ENCODE measurements at regions not wholly inside any gene's neighbourhood (a gene's known extent, or its start where the extent isn't known, plus 50 kb on each side); places are given as distances from the start of the nearest gene placed in this dataset.

GRCh38 chr13:74662905-74663304 is 528.7 kb upstream of the KLF12 start:
- no peak for DNase-seq (ENCODE audit: low read depth)

GRCh38 chr13:74661851-74662250 is 527.6 kb upstream of the KLF12 start:
- no peak for DNase-seq (ENCODE audit: low read depth)

- DNase-seq (ENCODE audit: low read depth) = no peak
Observed at GRCh38 chr13:74657765-74658164, 523.6 kb upstream of the KLF12 start.

- DNase-seq (ENCODE audit: low read depth) = no peak
Observed at GRCh38 chr13:74651121-74651520, 516.9 kb upstream of the KLF12 start.

- no peak for DNase-seq (ENCODE audit: low read depth)
Observed at GRCh38 chr13:74647991-74648390, 513.8 kb upstream of the KLF12 start.

GRCh38 chr13:74647211-74647610 is 513.0 kb upstream of the KLF12 start:
- no peak for DNase-seq (ENCODE audit: low read depth)

GRCh38 chr13:74646091-74646490 is 511.9 kb upstream of the KLF12 start:
- DNase-seq (ENCODE audit: low read depth) = no peak

GRCh38 chr13:74645586-74645985 is 511.4 kb upstream of the KLF12 start:
- no peak for DNase-seq (ENCODE audit: low read depth)

- no peak for DNase-seq (ENCODE audit: low read depth)
Observed at GRCh38 chr13:74644229-74644628, 510.0 kb upstream of the KLF12 start.

GRCh38 chr13:74641586-74641985 is 507.4 kb upstream of the KLF12 start:
- DNase-seq (ENCODE audit: low read depth) = no peak

GRCh38 chr13:74633734-74634133 is 499.5 kb upstream of the KLF12 start:
- DNase-seq (ENCODE audit: low read depth) = no peak

GRCh38 chr13:74629985-74630384 is 495.8 kb upstream of the KLF12 start:
- no peak for DNase-seq (ENCODE audit: low read depth)

GRCh38 chr13:74625541-74625940 is 491.3 kb upstream of the KLF12 start:
- no peak for DNase-seq (ENCODE audit: low read depth)

- DNase-seq (ENCODE audit: low read depth) = no peak
Observed at GRCh38 chr13:74623761-74624160, 489.6 kb upstream of the KLF12 start.

- DNase-seq (ENCODE audit: low read depth) = no peak
Observed at GRCh38 chr13:74622284-74622683, 488.1 kb upstream of the KLF12 start.

GRCh38 chr13:74620711-74621110 is 486.5 kb upstream of the KLF12 start:
- no peak for DNase-seq (ENCODE audit: low read depth)

GRCh38 chr13:74620308-74620707 is 486.1 kb upstream of the KLF12 start:
- no peak for DNase-seq (ENCODE audit: low read depth)

- no peak for DNase-seq (ENCODE audit: low read depth)
Observed at GRCh38 chr13:74597526-74597925, 463.3 kb upstream of the KLF12 start.

GRCh38 chr13:74596691-74597090 is 462.5 kb upstream of the KLF12 start:
- DNase-seq (ENCODE audit: low read depth) = no peak

- no peak for DNase-seq (ENCODE audit: low read depth)
Observed at GRCh38 chr13:74593688-74594087, 459.5 kb upstream of the KLF12 start.

GRCh38 chr13:74586847-74587246 is 452.6 kb upstream of the KLF12 start:
- DNase-seq (ENCODE audit: low read depth) = no peak

- no peak for DNase-seq (ENCODE audit: low read depth)
Observed at GRCh38 chr13:74576420-74576819, 442.2 kb upstream of the KLF12 start.

GRCh38 chr13:74575729-74576125 is 441.5 kb upstream of the KLF12 start:
- DNase-seq (ENCODE audit: low read depth) = no peak

- DNase-seq (ENCODE audit: low read depth) = no peak
Observed at GRCh38 chr13:74574964-74575728, 440.9 kb upstream of the KLF12 start.

Measured in non-pigmented ciliary epithelial cell (primary cell).